Non-pigmented ciliary epithelial cell (primary cell): ENCODE measurements at regions not wholly inside any gene's neighbourhood (a gene's known extent, or its start where the extent isn't known, plus 50 kb on each side); places are given as distances from the start of the nearest gene placed in this dataset.

Experiments
- DNase-seq: peaks from one replicate; pipeline ENCODE4 v3.0.0-alpha.2; 2010; ENCODE audit warnings: low read depth

DNA sequence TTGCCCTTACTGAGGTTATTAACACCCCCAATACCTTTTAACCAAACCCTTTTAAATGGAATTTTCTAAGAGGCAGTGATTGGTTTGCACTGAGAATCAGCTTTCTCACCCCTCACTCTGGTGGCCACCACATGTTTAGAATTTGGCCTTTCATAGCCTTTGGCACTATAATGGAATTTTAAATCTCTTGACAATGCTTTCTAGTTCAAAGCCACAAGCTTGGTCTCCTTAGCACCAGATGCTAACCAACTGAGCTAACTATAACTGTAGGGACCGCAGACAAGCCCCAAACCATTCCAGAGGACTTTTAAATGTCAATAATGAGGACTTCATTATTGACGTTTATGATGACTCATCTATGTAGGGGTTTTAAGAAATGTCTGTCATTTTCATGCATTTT lies 238.7 kb upstream of the SNX7 start:
- no peak for DNase-seq

DNA sequence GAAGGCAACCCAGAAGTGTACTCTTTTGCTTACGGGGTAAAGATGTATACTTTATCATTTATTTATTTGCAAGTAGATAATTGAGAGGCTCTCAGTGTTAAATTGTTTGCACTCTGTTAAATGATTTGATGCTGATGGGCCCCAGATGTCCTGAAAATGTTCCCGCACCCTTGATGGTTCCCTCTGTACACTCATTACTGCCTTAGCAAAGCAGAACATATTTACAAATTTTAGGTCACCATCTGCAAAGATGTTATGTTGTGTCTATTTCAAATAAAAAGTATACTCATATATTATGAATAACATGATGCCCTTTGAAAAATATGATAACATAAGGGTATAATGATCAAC lies 240.5 kb upstream of the SNX7 start:
- no peak for DNase-seq

- no peak for DNase-seq
Observed at GRCh38 chr1:98420376-98421084, 241.0 kb upstream of the SNX7 start.

DNA sequence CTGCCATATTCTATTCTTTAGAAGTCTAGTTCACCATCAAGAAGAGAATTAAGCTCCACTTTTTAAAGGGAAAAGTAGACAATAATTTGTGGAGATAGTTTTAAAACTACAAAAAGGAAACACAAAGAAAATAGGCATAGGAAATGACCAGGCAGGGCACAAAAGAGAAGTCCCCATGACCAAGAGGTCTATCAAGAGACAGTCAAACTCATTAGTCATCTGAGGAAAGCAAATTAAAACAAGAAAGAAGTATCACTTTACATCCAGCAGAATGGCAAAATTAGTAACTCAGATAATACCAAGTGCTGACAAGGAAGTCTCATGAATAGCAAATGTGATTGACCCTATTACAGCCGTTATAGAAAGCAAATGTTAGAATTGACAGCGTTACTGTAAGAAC lies 243.7 kb upstream of the SNX7 start:
- DNase-seq, result no peak

- DNase-seq, result no peak
Observed at GRCh38 chr1:98410082-98410481, 251.4 kb upstream of the SNX7 start.

- DNase-seq, result no peak
Observed at GRCh38 chr1:98406352-98407088, 255.0 kb upstream of the SNX7 start.

- DNase-seq, result no peak
Observed at GRCh38 chr1:98405581-98406074, 255.9 kb upstream of the SNX7 start.

DNA sequence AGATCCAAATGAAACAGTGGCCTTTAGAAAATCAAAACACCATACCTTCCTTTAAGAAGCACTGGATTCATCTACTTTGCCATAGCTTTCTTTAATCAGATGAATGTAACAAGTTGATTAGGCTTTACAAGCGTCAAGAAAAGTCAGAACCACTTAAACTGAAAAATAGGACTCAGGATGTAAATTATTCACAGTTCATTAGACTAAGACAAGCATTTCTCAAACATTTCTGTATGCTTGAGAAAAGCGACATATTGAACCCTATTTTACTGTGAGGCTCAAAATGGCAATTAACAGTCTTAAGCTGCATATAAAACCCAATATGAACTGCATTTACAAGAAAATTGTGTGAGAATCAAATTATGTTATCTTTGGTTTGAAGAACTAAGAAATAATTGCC lies 256.7 kb upstream of the SNX7 start:
- DNase-seq, result no peak

DNA sequence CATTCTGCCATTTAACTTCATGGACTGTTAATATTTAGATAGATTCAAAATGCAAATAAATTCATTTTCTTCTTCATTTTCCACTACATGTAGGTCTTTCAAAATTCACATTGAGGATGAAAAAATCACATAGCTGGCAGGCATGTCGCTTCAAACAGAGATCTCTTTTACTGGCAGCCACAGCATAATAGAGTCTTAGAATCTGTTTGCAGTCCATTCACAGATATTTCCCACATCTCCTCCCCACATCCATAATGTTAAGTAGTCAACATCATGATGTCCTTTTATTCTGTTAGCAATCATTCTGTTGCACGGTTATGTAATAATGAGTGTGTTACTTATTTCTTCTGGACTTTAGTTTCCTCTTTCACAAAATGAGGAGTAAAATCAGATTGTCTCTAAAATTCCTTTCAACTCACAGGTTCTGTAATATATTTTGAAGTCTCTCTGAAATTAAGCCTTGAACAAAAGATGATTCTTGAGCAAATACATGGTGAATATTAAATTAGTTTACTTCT lies 257.5 kb upstream of the SNX7 start:
- no peak for DNase-seq

GRCh38 chr1:98402860-98403259 lies 258.7 kb upstream of the SNX7 start:
- no peak for DNase-seq

GRCh38 chr1:98400446-98400845 lies 261.1 kb upstream of the SNX7 start:
- no peak for DNase-seq

- no peak for DNase-seq
Observed at GRCh38 chr1:98399218-98399617, 262.3 kb upstream of the SNX7 start.

DNA sequence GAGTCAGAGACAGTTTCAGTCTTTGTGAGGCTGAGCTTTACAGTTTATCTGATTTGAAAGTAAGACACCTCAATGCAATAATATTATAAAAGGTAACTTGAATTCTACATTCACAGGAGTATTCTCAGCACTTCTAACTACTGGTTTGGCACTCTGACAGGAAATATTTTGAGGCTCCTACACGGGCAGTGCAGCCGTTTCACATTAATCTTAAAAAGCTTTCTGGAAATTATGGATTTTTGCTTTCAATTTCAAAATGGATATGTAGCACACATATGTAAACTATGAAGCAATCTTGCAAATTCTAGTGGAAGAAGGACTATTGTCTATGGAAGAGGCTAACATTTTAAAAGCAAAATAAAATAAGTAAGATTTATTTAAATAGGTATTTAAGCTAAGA lies 262.9 kb upstream of the SNX7 start:
- no peak for DNase-seq

- DNase-seq, result no peak
Observed at GRCh38 chr1:98398092-98398491, 263.4 kb upstream of the SNX7 start.

GRCh38 chr1:98393719-98394118 lies 267.8 kb upstream of the SNX7 start:
- DNase-seq, result no peak

DNA sequence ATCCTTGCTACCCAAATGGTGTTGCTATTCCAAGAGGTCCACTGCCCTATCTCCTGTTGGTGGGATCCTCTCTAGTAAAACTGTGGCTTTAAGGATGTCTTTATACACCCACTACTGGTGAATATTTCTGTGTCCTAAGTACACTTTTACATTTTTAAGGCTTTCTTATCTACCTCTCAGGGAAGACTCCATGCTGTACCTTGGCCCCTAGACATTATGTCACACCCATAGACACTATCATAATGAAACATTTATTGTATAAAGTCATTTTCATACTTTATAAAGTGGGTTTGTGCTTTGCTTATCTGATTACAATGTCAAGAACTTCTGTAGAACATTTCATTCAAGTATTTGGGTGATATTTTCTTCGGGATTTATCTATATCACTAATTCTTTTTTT lies 270.3 kb upstream of the SNX7 start:
- DNase-seq, result no peak

GRCh38 chr1:98389809-98390208 lies 271.7 kb upstream of the SNX7 start:
- peak; percentile 87 for DNase-seq

DNA sequence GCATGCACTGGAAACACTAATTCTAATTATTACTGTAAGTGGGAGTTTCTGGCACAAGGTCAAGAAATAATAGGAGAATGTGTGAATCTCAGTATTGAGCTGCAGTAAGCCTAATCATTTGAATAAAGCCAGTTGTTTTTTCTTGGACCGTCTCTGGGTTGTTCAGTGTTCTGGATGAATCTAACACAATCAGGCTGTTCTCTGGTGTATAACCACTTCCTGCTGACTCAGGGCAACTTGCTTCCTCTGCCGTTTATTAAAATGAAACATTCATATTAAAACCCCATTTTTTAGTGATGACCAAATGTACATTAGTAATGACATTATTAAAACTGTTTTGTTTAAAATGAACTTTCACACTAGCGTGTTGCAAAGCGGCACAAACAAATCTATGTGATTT lies 273.1 kb upstream of the SNX7 start:
- peak; percentile 87 for DNase-seq

- no peak for DNase-seq
Observed at GRCh38 chr1:98387701-98388100, 273.8 kb upstream of the SNX7 start.

DNA sequence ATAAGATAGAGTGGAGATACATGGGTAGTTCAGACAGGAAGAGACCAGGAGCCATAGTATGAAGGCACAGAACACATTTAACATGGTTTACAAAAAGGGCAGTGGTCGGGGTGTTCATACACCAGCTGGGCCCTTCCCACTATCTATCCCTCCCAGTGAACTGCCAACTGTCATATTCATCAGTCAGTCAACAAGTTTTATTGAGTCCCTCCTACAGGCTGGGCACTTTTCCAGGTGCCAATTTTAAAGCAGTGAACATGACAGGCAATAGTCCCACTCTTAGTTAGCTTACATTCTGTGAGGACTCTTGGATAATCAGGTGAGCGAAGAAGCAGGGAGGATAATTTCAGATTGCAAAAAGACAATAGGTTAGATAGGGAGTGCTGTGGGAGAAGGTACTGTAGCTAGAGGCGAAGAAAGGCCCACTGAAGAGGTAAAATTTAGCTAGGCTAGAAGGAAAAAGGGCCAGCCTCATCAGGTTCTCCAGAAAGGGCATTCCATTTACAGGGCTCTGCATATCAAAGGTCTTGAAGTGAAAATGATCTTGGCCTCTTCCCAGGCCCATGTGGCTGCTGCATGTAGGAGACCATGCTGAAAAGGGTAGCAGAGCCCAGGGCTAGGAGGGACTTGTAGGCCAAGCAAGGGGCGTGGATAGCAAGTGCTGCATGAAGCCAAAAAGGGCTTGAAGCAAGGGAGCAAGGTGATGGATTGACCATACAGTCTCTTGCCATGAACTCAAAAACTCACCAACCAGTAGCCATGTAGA lies 274.7 kb upstream of the SNX7 start:
- no peak for DNase-seq

DNA sequence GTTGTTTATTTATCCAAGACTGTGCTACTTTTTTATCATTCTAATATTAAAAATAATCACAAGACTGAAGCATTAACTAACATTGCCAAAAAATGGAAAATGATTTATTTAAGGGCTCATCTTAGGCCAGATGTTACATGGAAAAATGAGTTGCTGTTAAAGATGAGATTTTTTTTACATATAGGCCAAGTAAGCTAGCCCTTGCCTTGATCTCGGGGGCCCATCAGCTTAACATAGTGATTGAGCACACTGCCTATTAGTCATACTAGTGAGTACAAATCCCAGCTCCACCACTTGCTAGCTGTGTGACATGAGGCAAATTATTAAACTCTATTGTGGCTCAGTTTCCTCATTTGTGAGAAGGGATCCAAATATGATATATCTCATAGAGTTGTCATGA lies 275.9 kb upstream of the SNX7 start:
- no peak for DNase-seq

DNA sequence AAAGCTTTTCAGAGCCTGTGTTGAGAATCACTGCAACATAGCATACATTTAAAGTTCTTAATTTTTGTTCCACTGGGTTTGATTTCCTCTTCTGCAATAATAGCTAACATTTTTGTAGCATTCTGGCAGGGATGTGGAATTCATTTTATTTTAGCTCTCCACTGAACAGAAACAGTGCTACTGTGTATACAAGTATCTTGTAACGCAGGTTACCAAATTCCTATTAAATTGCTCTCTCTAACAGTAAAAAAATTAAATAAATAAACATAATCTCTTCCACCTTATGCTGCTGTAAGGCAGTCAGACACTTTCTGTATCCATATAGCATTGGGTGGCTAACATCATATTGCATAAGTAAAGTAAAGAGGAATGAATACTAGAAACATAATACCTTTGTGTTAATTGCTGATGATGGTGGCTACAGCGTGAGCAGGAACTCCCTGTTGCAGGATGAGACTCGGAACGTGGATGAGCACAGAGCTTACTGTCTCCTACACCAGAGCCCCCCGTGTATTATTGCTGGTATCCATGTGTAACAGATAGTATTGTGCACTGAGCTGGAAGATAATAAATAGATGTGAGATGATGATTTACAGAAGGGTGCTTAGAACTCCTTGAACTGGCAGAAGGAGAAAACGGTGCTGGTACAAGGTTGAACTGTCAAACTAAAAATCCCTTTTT lies 276.9 kb upstream of the SNX7 start:
- DNase-seq, result no peak
